Left cardiac atrium (tissue), 4 donors: ENCODE measurements at regions not wholly inside any gene's neighbourhood (a gene's known extent, or its start where the extent isn't known, plus 50 kb on each side); places are given as distances from the start of the nearest gene placed in this dataset.

ENCODE experiments used
- ATAC-seq, 2 donors: fragments of 200-7000 bp; cut with Tn5 transposase; one replicate each; pipeline ENCODE4 v1.9.1; 2020; ENCODE audit warnings: mild to moderate bottlenecking in 2 of 2, moderate library complexity in 2 of 2
- DNase-seq: peaks from one replicate; pipeline ENCODE4 v3.0.0-alpha.2; 2020
- intact Hi-C, 2 donors: fragments of 100-400 bp; cut with DNase I; formaldehyde crosslinking; loops; one replicate each; pipeline versions ENCODE4 v1.14.1 to v1.15.1; 2022 to 2023
- donor health status: DM: no; HTN: yes; CAD: no.
- donor health status: DM: no; HTN: yes; CAD: no; lungs with severe emphysema.
- donor health status: DM: yes; HTN: yes; CAD: no.
- donor health status: Dilated cardiomyopathy.

DNA sequence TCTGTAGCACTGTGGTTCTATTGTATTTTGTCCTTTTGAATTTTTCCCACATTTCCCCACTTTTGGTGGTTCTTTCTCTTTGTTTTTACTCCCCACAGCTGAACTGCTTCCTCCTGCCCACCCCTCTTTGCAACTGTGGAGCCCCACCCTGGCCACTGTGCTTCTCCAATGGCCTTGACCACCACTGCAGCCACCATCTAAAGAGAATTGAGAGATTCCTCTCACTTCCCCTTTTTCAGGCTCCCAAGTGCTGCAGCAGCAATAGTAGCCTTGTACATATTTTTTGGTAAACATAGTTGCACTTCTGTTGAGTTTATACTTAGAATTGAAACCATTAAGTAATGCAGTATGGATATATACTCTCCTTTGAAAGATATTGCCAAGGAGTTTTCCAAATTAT is 51.3 kb upstream of the FRMPD3 start:
- intact Hi-C loops: no loop called here
- DNase-seq (no peak), ATAC-seq (no peak)
